Astrocyte (in vitro differentiated cells and primary cell): ENCODE measurements at regions not wholly inside any gene's neighbourhood (a gene's known extent, or its start where the extent isn't known, plus 50 kb on each side); places are given as distances from the start of the nearest gene placed in this dataset.

ENCODE experiments used
- EZH2 ChIP-seq: IDR thresholded peaks from 2 replicates; pipeline ENCODE4 v1.6.1; 2012; ENCODE audit warnings: mild to moderate bottlenecking, low read length, inconsistent platforms; ENCODE audit not compliant: insufficient read depth
- TF ChIP-seq, protein P1 (sequence below): IDR thresholded peaks from 2 replicates; pipeline ENCODE4 v1.5.1; 2011; ENCODE audit warnings: low read depth, mild to moderate bottlenecking, inconsistent platforms, low read length, moderate library complexity; ENCODE audit not compliant: insufficient read depth

DNA sequence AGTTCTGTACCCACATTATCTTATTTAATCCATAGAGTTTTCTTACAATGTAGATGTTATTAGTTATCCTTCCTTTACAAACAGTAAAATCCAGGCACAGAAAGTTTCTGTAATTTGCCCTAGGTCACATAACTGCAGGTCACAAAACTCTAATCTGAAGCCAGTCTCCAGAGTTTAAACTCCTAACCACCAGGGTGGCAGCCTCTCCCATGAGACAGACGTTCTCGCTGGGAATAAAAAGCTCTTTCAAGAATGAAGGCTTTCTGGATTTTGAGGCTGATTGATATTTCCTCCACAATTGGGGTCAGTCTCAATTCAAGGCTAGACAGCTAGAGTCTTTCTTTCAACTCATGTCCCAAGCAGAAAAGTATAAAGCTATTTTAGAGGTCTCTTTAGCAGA is 95.8 kb upstream of the PLEKHG7 start:
- TF ChIP-seq, protein P1, sequence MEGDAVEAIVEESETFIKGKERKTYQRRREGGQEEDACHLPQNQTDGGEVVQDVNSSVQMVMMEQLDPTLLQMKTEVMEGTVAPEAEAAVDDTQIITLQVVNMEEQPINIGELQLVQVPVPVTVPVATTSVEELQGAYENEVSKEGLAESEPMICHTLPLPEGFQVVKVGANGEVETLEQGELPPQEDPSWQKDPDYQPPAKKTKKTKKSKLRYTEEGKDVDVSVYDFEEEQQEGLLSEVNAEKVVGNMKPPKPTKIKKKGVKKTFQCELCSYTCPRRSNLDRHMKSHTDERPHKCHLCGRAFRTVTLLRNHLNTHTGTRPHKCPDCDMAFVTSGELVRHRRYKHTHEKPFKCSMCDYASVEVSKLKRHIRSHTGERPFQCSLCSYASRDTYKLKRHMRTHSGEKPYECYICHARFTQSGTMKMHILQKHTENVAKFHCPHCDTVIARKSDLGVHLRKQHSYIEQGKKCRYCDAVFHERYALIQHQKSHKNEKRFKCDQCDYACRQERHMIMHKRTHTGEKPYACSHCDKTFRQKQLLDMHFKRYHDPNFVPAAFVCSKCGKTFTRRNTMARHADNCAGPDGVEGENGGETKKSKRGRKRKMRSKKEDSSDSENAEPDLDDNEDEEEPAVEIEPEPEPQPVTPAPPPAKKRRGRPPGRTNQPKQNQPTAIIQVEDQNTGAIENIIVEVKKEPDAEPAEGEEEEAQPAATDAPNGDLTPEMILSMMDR, result no peak
- no peak for TF ChIP-seq EZH2
